SKM-1 (cell line): ENCODE measurements at regions not wholly inside any gene's neighbourhood (a gene's known extent, or its start where the extent isn't known, plus 50 kb on each side); places are given as distances from the start of the nearest gene placed in this dataset.

Experiments
- DNase-seq: peaks from one replicate; lab custom pipeline; 2025; ENCODE audit not compliant: unreplicated experiment; lab: John Stamatoyannopoulos, UW

GRCh38 chr1:29646161-29646775 is 409.9 kb downstream of the PTPRU start:
- no peak for DNase-seq

- no peak for DNase-seq
These were observed 409.3 kb downstream of the PTPRU start for GRCh38 chr1:29645586-29645985.

GRCh38 chr1:29644812-29645211 is 408.5 kb downstream of the PTPRU start:
- DNase-seq, result no peak

GRCh38 chr1:29643838-29644440 is 407.6 kb downstream of the PTPRU start:
- no peak for DNase-seq

GRCh38 chr1:29643281-29643680 is 407.0 kb downstream of the PTPRU start:
- no peak for DNase-seq

GRCh38 chr1:29642519-29642918 is 406.2 kb downstream of the PTPRU start:
- DNase-seq, result no peak

- DNase-seq, result no peak
These were observed 405.6 kb downstream of the PTPRU start for GRCh38 chr1:29641921-29642320.

- DNase-seq, result no peak
These were observed 404.1 kb downstream of the PTPRU start for GRCh38 chr1:29640428-29640785.

- DNase-seq, result no peak
These were observed 403.6 kb downstream of the PTPRU start for GRCh38 chr1:29639741-29640427.

- DNase-seq, result no peak
These were observed 402.9 kb downstream of the PTPRU start for GRCh38 chr1:29639156-29639736.

- DNase-seq, result no peak
These were observed 402.0 kb downstream of the PTPRU start for GRCh38 chr1:29638281-29638680.

GRCh38 chr1:29636936-29637335 is 400.6 kb downstream of the PTPRU start:
- DNase-seq, result no peak

GRCh38 chr1:29635501-29636263 is 399.4 kb downstream of the PTPRU start:
- no peak for DNase-seq

GRCh38 chr1:29634746-29635335 is 398.5 kb downstream of the PTPRU start:
- DNase-seq, result no peak

GRCh38 chr1:29634324-29634723 is 398.0 kb downstream of the PTPRU start:
- no peak for DNase-seq

GRCh38 chr1:29633771-29634170 is 397.4 kb downstream of the PTPRU start:
- DNase-seq, result no peak

- no peak for DNase-seq
These were observed 396.7 kb downstream of the PTPRU start for GRCh38 chr1:29632806-29633615.

GRCh38 chr1:29631836-29632805 is 395.8 kb downstream of the PTPRU start:
- DNase-seq, result no peak

- DNase-seq, result no peak
These were observed 395.0 kb downstream of the PTPRU start for GRCh38 chr1:29631361-29631760.
